ENCODE measurements at regions not wholly inside any gene's neighbourhood (a gene's known extent, or its start where the extent isn't known, plus 50 kb on each side); places are given as distances from the start of the nearest gene placed in this dataset.
A peak's percentile ranks its signal among the peaks of the same experiment; 100 is the strongest.

GRCh38 chr1:186620566-186621350, 59.5 kb downstream of the PTGS2 start:
- DNase-seq, result peak; percentile 68

- peak; percentile 81 for DNase-seq
Observed at GRCh38 chr1:186618401-186619170, 61.6 kb downstream of the PTGS2 start.

- DNase-seq, result no peak
Observed at GRCh38 chr1:186617926-186618325, 62.3 kb downstream of the PTGS2 start.

- no peak for DNase-seq
Observed at GRCh38 chr1:186616511-186616910, 63.7 kb downstream of the PTGS2 start.

GRCh38 chr1:186615332-186615731, 64.9 kb downstream of the PTGS2 start:
- DNase-seq, result no peak

GRCh38 chr1:186611156-186611555, 69.1 kb downstream of the PTGS2 start:
- DNase-seq, result no peak

GRCh38 chr1:186609183-186609582, 71.0 kb downstream of the PTGS2 start:
- no peak for DNase-seq

- DNase-seq, result peak; percentile 53
Observed at GRCh38 chr1:186605762-186606350, 74.4 kb downstream of the PTGS2 start.

GRCh38 chr1:186595969-186596368, 84.3 kb downstream of the PTGS2 start:
- DNase-seq, result peak; percentile 31

- DNase-seq, result no peak
Observed at GRCh38 chr1:186578325-186579016, 101.8 kb downstream of the PTGS2 start.

- no peak for DNase-seq
Observed at GRCh38 chr1:186577633-186578032, 102.6 kb downstream of the PTGS2 start.

- DNase-seq, result no peak
Observed at GRCh38 chr1:186577216-186577615, 103.0 kb downstream of the PTGS2 start.

GRCh38 chr1:186575348-186575747, 104.9 kb downstream of the PTGS2 start:
- DNase-seq, result no peak

- no peak for DNase-seq
Observed at GRCh38 chr1:186574926-186575325, 105.3 kb downstream of the PTGS2 start.

- DNase-seq, result no peak
Observed at GRCh38 chr1:186572509-186572908, 107.7 kb downstream of the PTGS2 start.

GRCh38 chr1:186571771-186572170, 108.5 kb downstream of the PTGS2 start:
- DNase-seq, result no peak

GRCh38 chr1:186569856-186570255, 108.9 kb upstream of the PDC start:
- DNase-seq, result no peak

GRCh38 chr1:186568221-186568620, 107.3 kb upstream of the PDC start:
- DNase-seq, result no peak

- no peak for DNase-seq
Observed at GRCh38 chr1:186566140-186566855, 105.4 kb upstream of the PDC start.

GRCh38 chr1:186564582-186564981, 103.7 kb upstream of the PDC start:
- DNase-seq, result no peak

GRCh38 chr1:186559601-186560116, 98.7 kb upstream of the PDC start:
- no peak for DNase-seq

- no peak for DNase-seq
Observed at GRCh38 chr1:186557147-186557777, 96.3 kb upstream of the PDC start.

Data from activated CD4-positive, alpha-beta T cell treated with anti-CD3 and anti-CD28 coated beads, Interleukin-2, Interleukin-6, amounts not matched to agents 100 ng/mL and 50 ng/mL, durations not matched to agents 16 hours and 8 hours (primary cell).